HG03575 (cell line): ENCODE measurements at regions not wholly inside any gene's neighbourhood (a gene's known extent, or its start where the extent isn't known, plus 50 kb on each side); places are given as distances from the start of the nearest gene placed in this dataset.

Experiments
- ATAC-seq: cut with Tn5 transposase; IDR thresholded peaks from one replicate; pipeline ENCODE4 v1.9.1; 2021; ENCODE audit not compliant: unreplicated experiment, insufficient number of reproducible peaks, low FRiP score; ENCODE audit errors: extremely low read depth

DNA sequence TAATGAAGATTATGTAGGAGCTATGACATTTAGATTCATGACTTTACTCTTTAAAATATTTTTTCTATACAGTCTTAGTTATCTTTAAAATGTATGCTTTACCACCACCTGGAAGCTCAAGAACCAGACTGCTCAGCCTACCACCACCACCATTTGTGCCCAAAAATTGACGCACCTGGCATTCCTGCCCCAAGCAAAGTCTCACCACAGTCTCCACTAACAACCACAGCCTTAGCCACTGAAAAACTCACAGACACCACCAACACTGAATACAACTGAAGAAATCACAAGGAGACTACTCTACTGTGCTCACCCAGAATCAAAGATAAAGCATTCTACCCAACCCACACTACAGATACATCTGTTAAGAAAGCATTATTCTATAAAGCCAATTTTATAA, 201.9 kb upstream of the PDE10A start:
- no peak for ATAC-seq

DNA sequence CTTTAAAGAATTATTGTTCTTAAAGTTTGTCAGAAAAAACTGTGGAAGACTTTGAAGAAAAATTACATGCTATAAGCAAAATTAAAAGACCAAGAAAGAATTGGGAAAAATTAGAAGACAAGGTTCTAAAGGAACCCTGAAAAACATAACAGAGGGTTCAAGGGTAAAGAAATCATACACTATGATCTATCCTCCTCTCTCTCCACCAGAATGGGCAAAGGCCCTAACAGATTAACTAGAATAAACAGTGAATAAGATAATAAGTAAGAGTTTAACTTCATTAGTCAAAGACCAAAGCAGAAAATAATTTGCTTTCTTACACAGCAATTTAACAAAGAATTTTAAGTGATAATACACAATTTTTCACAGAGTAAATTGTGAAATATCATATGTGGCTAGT, 201.2 kb upstream of the PDE10A start:
- ATAC-seq = no peak

DNA sequence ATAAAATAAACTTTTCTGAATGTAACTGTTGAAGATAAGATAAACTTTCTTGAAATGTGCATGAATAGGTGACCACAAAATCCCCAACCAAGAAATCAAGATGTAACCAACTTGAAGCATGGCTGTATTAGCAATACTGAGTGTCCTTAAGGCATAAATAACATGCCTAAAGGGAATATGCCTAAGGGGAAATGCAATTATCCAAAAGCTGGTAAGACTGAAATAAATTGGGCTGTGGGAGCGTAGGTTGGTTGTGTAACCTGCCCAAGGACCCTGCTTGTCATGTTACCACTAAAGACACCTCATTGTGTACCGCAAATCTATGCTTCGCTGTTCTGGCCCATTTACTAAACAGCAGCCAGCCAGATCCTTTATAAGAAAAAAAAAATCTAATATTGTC, 200.8 kb upstream of the PDE10A start:
- ATAC-seq = no peak

DNA sequence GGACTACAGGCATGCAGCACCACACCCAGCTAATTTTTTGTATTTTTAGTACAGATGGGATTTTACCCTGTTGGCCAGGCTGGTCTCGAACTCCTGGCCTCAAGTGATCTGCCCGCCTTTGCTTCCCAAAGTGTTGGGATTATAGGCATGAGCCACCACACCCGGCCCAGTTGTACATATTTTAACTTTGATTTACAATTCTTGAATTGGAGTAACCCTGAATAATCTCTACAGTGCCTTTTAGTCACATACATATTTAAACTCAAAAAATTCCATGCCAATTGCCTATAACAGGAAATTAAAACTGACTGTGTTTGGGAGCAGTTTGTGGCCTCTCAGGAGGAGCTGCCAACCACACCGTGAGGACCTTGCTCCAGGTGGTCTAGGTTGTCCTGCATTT, 199.8 kb upstream of the PDE10A start:
- ATAC-seq = no peak

DNA sequence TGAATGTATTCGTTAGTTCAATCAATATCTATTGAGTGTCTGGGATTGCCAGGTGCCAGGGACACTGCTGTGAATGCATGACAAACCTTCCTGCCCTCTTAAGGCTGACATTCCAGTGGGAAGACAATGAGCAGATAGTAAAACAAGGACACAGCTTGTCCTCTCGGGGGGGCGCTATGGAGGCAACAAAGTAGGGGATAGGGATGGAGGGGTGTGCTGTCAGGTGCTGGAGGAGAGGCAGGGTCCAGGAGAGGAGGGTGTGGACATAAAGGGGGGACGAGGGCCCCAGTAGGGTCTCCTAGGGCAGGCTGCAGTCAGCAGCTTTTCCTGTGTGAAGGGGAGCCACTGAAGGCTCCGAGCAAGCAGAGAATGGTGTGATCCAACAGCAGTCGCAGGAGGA, 198.2 kb upstream of the PDE10A start:
- no peak for ATAC-seq

DNA sequence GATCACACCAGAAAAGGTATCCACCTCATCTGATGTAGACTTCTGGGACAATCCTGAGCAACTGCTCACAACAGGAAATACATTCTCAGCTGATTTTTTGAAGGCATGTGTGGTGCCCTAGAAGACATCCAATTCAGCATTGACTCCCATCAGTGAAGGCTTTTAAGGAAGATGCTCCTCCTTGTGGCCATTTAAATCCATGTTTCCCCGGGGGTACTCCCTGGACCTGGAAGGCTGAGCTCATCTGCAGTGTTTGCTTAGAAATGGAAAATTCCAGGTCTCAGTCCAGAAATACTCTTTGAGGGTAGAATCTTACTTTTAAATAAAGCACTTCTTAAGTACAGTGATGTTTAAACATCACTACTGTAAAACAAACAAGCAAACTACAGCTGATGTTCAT, 195.5 kb upstream of the PDE10A start:
- ATAC-seq = no peak

DNA sequence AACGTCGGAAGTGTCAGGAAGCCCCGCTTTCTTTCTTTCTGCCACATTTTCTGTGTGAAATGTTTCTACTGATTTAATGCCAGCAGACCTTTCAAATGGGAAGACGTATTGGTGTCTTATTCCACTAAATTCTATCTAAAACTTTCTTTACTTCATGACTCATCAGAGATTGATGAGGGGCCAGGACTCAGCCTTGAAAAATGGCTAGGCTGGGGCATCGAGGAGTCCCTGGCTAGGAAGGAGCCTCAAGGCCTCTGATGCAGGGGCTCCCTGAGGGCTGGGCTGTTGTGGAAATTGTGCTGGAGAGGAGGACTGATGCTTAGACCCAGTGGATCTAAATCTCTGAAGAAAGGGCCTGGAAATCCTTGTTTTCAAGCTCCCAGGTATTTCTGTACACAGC, 192.8 kb upstream of the PDE10A start:
- no peak for ATAC-seq

DNA sequence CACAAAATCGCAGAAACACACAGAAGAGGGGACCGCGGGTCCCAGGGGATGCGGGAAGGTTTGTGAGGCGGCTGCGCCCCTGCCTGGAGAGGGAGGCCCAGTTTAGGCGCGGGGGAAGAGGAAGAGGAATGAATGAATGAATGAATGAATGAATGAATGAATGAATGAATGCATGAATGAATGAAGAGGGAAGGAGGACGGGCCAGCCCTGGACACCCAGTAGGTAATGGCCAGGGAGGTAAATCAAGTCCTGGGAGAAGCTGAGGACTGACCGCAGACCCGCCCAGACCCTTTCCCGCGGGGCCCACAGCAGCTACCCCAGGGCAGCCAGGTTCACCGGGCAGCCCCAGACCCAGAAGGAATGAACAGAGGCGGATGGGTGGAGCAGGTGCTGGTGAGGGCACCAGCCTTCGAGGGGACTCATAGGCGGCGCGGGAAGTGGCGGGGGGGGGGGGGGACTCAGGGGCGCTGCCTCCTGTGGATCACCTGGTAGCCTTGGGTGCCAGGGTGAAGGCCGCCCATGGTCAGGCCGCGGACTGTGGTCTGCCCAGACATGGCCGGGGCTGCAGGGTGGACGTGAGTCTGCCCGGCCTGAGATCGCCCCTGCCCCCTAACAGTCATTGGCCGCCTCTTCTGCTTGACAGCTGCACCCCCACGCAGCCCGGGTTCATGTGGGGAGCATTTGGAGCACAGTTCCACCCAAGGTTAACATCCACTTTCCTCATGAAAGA, 192.0 kb upstream of the PDE10A start:
- ATAC-seq = no peak

DNA sequence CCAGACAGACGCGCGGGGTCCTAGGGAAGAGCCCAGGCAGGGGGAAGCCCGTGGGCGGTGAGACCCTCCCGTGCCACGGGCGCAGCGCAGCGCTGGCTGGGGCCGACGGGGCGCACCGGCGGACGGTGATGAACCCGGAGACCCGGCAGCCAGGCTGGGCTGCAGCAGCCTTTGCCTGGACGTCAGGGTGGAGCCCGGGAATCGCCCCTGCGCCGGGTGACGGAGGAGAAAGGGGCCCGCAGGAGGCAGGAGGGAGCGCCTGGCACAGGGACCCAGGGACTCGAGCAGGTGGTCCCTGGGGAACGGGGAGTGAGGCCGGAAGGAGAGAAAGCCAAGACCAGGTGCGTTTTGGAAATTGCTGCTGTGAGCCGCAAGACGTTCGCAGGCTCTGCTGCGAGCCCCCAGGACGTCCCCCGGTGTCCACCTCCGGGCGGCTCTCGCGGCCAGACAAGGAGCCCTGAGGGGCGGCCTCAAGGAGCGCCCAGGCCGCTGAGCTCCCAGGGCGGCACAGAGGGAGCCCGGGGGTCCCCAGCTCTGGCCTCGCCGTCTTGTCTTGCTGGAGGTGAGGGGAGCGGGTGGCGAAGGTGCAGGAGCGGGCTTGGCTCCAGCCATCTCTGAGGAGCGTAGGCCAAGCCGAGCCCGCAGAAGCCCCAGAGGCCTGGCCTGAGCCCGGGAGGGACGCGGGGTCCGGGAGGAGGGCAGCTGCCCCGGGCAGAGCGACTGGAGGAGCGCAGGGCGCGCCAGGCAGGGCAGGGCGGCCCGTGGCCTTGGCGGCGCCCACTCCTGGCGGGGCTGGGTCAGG, 191.2 kb upstream of the PDE10A start:
- ATAC-seq = no peak

DNA sequence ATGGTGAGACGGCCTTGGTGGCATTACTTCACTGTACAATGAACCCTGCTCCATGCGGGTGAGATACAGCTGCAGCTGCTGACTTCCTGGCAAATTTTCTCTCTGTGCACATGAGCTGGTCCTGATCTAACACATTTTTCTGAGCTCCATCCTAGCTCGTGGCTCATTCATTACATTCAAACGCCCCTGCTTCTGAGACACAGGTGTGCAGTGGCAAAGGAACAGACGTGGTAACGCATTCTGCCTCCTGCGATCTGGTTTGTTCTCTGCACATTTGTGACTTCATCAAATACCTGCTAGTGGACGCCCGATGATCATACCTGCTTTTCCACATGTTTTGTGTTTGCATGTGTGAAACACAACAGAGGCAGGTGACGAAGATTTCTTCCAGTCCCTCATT, 189.6 kb upstream of the PDE10A start:
- ATAC-seq = no peak

DNA sequence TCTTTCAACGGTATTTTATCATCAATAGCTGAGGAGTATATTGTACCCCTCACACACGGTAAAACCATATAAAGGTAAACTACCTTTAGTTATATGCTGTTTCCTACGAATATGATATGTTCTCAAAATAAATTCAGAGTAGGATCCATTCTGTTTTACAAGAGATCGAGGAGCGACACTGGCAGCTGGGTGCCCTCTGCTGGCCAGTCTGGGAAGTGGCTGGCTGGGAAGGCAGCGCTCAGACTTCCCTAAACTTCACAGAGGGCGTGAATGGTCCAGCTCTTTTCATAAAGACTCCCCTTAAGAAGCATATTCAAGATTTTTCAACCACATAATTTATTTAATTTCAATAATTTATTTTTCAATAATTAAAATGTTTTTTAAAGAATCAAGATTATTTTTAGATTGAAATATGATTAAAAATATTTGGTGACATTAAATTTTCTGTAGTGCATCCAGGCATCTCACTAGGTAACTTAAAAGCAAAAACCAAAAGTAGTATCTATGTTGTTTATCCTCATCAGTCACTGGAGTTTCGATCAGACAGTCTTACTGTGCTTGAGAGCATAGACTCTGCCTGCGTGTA, 187.5 kb upstream of the PDE10A start:
- no peak for ATAC-seq

DNA sequence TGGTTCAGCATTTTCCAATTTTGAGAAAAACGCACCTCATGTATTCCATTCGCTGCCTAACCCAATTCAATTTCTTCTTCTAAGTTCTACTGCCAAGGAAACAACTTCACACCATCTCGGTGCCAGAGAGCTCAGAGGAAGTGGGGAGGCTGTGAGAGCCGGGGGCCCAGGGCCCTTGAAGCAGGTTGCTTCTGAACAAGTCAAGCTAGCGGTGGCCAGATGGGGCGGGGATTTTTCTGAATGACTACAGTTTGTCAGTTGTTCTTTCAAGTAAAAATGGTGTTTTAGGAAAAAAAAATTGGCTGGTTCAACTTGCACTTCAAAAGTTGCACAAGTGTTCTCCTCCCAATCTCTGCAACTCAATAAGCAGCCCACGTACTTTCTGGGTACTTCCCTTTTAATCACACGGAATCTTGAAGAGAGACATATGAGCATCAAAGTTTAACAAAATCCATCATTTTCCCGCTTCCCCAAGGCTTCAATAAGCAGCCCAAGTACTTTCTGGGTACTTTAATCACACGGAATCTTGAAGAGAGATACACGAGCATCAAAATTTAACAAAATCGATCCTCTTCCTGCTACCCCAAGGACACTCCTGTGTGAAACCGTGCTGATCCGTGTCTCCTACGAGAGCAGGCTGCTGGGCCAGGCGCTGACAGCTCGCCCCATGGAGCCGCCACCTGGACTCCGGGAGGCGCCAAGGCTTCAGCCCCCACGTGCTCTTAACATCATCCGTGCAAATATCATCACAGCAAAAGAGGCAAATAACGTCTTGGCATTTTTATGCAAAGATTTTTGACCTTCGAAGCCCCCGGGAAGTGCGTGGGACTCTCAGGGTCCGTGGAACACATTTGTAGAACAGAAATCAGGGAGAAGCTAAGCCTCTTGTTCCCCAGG, 186.7 kb upstream of the PDE10A start:
- no peak for ATAC-seq

DNA sequence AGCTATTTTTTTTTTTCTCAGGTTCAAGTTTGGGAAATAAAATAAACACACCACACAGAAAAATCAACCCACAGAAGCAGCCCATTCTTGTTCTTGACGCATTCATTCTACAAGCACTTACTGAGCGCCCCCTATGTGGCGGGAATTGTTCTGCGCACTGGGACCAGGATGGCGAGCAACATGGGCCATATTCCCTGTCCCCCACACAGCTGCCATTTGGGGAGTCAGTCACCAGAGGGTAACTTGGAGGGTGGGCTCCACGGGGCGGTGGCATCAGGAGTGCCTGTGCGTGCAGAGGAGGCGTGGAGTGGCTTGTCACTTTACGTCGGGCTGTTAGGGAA, 185.0 kb upstream of the PDE10A start:
- no peak for ATAC-seq

DNA sequence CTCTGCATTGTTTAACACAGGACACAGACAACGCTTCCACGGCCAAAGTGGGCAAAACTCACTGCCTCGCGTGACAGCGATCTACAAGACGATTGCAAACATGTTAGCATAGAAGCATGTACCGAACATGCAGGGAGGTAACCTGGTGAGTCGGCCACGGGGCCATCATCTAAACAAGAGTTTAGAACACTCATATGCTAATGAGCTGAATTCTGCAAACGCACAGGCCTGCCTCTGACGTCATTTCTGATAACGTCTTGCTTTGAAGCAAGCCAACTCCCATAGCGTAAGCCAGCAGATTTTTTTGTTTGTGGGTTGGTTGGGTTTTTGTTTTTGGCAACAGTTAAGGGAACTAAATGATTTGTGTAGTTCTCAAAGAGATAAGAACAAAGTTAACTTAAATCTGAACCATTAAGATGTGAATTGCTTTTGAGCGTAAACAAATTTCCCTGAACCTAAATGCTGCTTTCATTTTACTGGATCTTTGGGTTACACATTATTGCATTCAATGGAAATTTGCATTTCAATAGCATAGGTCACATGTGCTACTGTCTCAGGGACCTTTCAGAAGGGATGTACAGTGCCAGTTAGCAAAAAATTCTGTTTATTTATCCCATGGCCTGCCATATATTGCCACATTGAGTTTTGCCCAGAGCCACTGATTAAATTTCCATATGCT, 184.5 kb upstream of the PDE10A start:
- ATAC-seq = no peak

DNA sequence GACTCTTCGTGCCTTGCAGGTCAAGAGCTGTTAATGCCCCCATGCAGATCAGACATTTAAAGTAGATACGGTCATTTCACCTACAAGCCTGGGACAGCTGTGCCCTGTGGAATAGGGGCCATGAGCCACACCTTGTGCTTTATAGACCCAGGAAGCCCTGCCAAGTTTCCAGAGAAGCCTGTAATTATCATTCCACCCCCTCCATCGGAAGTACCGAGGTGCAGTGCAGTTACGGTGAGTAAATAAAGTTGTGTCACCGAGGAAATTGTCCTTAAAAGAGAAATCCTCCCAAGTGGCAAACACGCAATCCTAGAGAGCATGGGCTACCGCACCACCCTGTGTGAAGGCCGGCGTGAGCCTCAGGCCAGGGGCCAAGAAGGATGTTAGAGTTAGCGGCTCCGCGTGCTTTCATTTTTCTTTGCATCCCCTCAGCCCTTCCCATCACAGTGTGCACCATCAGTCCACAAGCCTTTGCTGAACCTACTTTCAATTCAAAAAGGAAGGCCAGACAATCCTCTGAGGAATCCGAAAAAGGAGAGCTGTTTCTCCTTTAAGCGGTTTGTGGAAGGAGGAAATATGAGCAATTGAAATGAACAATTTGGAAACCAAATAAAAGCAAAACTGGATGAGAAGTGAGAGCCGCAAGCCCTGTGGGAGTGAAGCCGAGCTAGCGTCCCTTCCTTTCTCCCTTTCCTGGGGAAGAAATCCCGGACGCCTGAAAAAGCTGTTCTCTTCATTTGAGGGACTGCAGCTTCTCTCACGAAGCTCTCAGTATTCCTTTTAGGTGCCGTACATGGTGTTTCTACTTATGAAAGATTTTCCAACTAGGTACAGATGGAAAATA, 183.3 kb upstream of the PDE10A start:
- ATAC-seq = no peak

DNA sequence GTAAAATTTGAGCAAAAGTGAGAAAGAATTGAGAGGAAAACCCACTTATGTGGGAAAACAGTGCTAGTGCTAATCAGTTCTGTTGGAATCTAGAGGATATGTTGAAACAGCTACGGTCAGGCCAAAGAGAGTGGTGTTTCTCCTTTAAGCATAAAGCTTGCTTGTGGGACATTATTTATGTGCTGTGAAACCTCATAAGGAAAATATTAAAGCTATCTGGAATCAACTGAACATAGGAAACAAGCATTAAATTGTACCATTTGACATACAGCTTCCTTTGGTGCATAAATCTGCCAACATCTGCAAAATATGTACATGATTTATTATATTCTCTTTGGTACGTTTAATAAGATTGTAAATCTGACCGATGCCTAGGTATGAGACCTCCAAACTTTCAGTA, 182.5 kb upstream of the PDE10A start:
- no peak for ATAC-seq

DNA sequence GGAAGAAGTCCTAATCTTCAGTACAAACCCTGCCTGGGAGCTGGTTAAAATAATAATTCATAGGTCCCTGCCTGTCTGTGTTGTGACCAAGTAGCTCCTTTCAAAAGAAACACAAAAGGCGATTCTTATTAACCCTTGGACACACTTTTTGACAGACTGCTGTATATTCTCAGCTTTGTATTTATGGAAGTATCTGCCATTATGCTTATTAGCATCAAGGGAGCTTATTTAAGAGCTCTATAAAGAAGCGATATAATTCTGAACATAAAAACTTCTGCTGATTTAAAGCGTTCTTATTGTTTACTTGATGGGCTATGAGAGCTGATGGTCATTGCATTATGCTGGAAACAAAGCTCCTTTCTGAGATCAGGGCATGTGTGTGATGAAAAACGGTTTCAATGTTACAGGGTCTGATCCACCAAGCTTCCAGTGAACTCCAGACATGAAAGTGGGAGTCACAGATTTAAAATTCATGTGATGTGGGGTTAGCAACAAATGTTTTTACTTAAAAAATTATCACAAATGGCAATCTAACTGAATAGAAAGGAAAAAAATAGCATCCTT, 181.8 kb upstream of the PDE10A start:
- no peak for ATAC-seq

DNA sequence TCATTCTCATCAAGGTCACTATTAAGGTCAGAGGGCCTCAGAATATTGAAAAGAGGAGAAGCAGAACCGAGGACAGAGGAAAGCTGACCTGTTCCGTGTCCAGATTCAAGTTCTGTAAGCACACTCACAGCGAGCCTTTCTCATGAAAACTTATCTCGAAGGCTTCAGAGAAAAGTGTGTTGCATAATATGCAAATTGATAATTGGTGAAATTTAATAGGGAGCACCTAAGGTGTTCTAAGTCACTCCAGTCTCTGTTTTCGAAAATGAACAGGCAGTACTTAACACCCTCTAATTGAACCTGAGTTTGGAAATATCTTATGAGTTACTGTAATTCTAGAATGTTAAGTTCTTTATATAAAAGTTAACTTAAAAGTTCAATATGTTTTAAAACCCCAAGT, 181.2 kb upstream of the PDE10A start:
- ATAC-seq = no peak
